ENCODE measurements at regions not wholly inside any gene's neighbourhood (a gene's known extent, or its start where the extent isn't known, plus 50 kb on each side); places are given as distances from the start of the nearest gene placed in this dataset.

- TF ChIP-seq CTCF (IDR thresholded peaks at IDR 0.05) = no peak
- TF ChIP-seq POLR2A (IDR thresholded peaks at IDR 0.05) = no peak
Observed at GRCh38 chr14:66109426-66109825, 376.7 kb upstream of the CCDC196 start.
